ENCODE measurements at regions not wholly inside any gene's neighbourhood (a gene's known extent, or its start where the extent isn't known, plus 50 kb on each side); places are given as distances from the start of the nearest gene placed in this dataset.

GRCh38 chr3:113156816-113157333, 54.5 kb upstream of the BOC start:
- Histone ChIP-seq H3K4me2 (ENCODE audit: insufficient read depth, insufficient read length, low read length) (no peak overlapping the region), H3K18ac (ENCODE audit: insufficient read length, low read depth, low read length) (no peak overlapping the region), H3K4ac (ENCODE audit: low read depth, low read length) (no peak overlapping the region), H3K9me3 (ENCODE audit: control insufficient read depth, low read depth, low read length) (no peaks in the 10 kb centered on the region), H2AK5ac (ENCODE audit: insufficient read length, low read length) (no peak overlapping the region), H3K56ac (ENCODE audit: insufficient read length, low read depth, low read length) (no peak overlapping the region), H4K5ac (ENCODE audit: insufficient read length, low read depth, low read length) (no peak overlapping the region), H2BK120ac (ENCODE audit: low read depth, low read length, poor library complexity, severe bottlenecking) (no peak overlapping the region), H4K20me1 (ENCODE audit: control insufficient read depth, insufficient read depth, insufficient read length) (no peaks in the 10 kb centered on the region), H2BK12ac (ENCODE audit: insufficient read length, low read depth, low read length) (no peak overlapping the region), H2BK20ac (ENCODE audit: low read depth, low read length, poor library complexity, severe bottlenecking) (no peak overlapping the region), H2AFZ (ENCODE audit: low read length) (no peak overlapping the region), H3K79me1 (ENCODE audit: insufficient read depth, low read depth, low read length, poor library complexity, severe bottlenecking) (no peaks in the 10 kb centered on the region), H4K91ac (ENCODE audit: insufficient read length, low read depth, low read length) (no peak overlapping the region), H3K4me1 (ENCODE audit: insufficient read depth, low read length) (no peaks in the 10 kb centered on the region; the same call in 1 of the 2 replicates), H3T11ph (ENCODE audit: low read length) (no peak overlapping the region), H3K23ac (ENCODE audit: insufficient read length, low read depth, low read length) (no peak overlapping the region), H2BK5ac (ENCODE audit: insufficient read length, low read length) (no peak overlapping the region), H3K27me3 (ENCODE audit: insufficient read depth, low read length) (no peaks in the 10 kb centered on the region), H3K23me2 (ENCODE audit: insufficient read length, low read depth, low read length, poor library complexity, severe bottlenecking) (no peaks in the 10 kb centered on the region), H3K9ac (ENCODE audit: extremely low read depth, insufficient read length, low read length) (no peak overlapping the region), H4K8ac (replicated peaks; ENCODE audit: insufficient read length, low read depth, low read length) (no peak overlapping the region), H2BK15ac (ENCODE audit: low read depth, low read length) (no peak overlapping the region), H3K27ac (ENCODE audit: insufficient read length, low read depth, low read length) (no peak overlapping the region), H3K14ac (ENCODE audit: insufficient read depth, low read length) (no peak overlapping the region), H3K79me2 (ENCODE audit: insufficient read depth, low read length) (no peaks in the 10 kb centered on the region)
- DNase-seq: no peak
- H3K4me3 Mint-ChIP-seq: no peak overlapping the region
- peaks cover 22 to 25% of the 10 kb centered on the region in 2 experiments for H3K4me1 Mint-ChIP-seq
- TF ChIP-seq CTCF (conservative IDR thresholded peaks at IDR 0.05): no peak
- WGBS (ENCODE audit: extremely low coverage, insufficient read length, low lambda C conversion rate): no CpG with 5 or more reads among the region's 2 CpGs
- H3K27ac Mint-ChIP-seq: no peak overlapping the region
- no peaks in the 10 kb centered on the region; the same call in 1 of the 2 replicates for H3K27me3 Mint-ChIP-seq (ENCODE audit: low read depth)
- H3K36me3 Mint-ChIP-seq (ENCODE audit: insufficient read depth in 1 of 3, low read depth in 3 of 3): no peaks in the 10 kb centered on the region
- no peaks in the 10 kb centered on the region; a peak in 1 of 5 replicates for H3K9me3 Mint-ChIP-seq
